GM04503 (cell line): ENCODE measurements at regions not wholly inside any gene's neighbourhood (a gene's known extent, or its start where the extent isn't known, plus 50 kb on each side); places are given as distances from the start of the nearest gene placed in this dataset.
"Not testable (repeated sequence)": the region's sequence is repeated elsewhere in the genome, so short reads cannot be mapped to it uniquely, and the experiment has no call there.

Experiments used
- DNase-seq: peaks from one replicate; pipeline ENCODE4 v3.0.0-alpha.2; 2012; ENCODE audit warnings: low read depth

GRCh38 chr2:37782721-37783371 lies 111.4 kb upstream of the CDC42EP3 start:
- no peak for DNase-seq

GRCh38 chr2:37783545-37783944 lies 112.1 kb upstream of the CDC42EP3 start:
- no peak for DNase-seq

GRCh38 chr2:37784071-37784758 lies 112.8 kb upstream of the CDC42EP3 start:
- no peak for DNase-seq

GRCh38 chr2:37784759-37785149 lies 113.3 kb upstream of the CDC42EP3 start:
- no peak for DNase-seq

GRCh38 chr2:37786191-37786698 lies 114.8 kb upstream of the CDC42EP3 start:
- no peak for DNase-seq

GRCh38 chr2:37786854-37787253 lies 115.4 kb upstream of the CDC42EP3 start:
- no peak for DNase-seq

GRCh38 chr2:37788602-37789209 lies 117.3 kb upstream of the CDC42EP3 start:
- DNase-seq, result no peak

- DNase-seq, result no peak
Observed at GRCh38 chr2:37790019-37790418, 118.6 kb upstream of the CDC42EP3 start.

GRCh38 chr2:37790462-37790861 lies 119.0 kb upstream of the CDC42EP3 start:
- no peak for DNase-seq

- DNase-seq, result no peak
Observed at GRCh38 chr2:37792366-37792765, 120.9 kb upstream of the CDC42EP3 start.

GRCh38 chr2:37793004-37793403 lies 121.6 kb upstream of the CDC42EP3 start:
- no peak for DNase-seq

GRCh38 chr2:37794717-37795116 lies 123.3 kb upstream of the CDC42EP3 start:
- no peak for DNase-seq

GRCh38 chr2:37795456-37795855 lies 124.0 kb upstream of the CDC42EP3 start:
- DNase-seq, result no peak

- DNase-seq, result peak; percentile 87
Observed at GRCh38 chr2:37795938-37796337, 124.5 kb upstream of the CDC42EP3 start.

GRCh38 chr2:37796481-37796880 lies 125.0 kb upstream of the CDC42EP3 start:
- DNase-seq, result no peak

GRCh38 chr2:37797081-37797480 lies 125.6 kb upstream of the CDC42EP3 start:
- peak; percentile 89 for DNase-seq

GRCh38 chr2:37798315-37799005 lies 126.6 kb upstream of the RMDN2 start:
- DNase-seq, result no peak

- no peak for DNase-seq
Observed at GRCh38 chr2:37800176-37800858, 124.8 kb upstream of the RMDN2 start.

GRCh38 chr2:37802211-37802752 lies 122.8 kb upstream of the RMDN2 start:
- DNase-seq, result no peak

GRCh38 chr2:37802899-37803379 lies 122.1 kb upstream of the RMDN2 start:
- peak; percentile 92 for DNase-seq

GRCh38 chr2:37806004-37806403 lies 119.1 kb upstream of the RMDN2 start:
- not testable (repeated sequence) for DNase-seq

GRCh38 chr2:37809525-37809924 lies 115.6 kb upstream of the RMDN2 start:
- DNase-seq, result no peak
